ENCODE measurements at regions not wholly inside any gene's neighbourhood (a gene's known extent, or its start where the extent isn't known, plus 50 kb on each side); places are given as distances from the start of the nearest gene placed in this dataset.

- no peak for DNase-seq (ENCODE audit: low spot score)
- Mint-ChIP-seq H3K36me3 (ENCODE audit: low read depth, unreplicated experiment) (no peaks in the 10 kb centered on the region), H3K4me3 (ENCODE audit: unreplicated experiment) (no peak overlapping the region), H3K4me1 (ENCODE audit: unreplicated experiment) (no peaks in the 10 kb centered on the region), H3K27ac (ENCODE audit: unreplicated experiment) (no peak overlapping the region), H3K27me3 (ENCODE audit: unreplicated experiment) (peaks cover 3% of the 10 kb centered on the region), H3K9me3 (ENCODE audit: unreplicated experiment) (no peaks in the 10 kb centered on the region)
- no peak for TF ChIP-seq CTCF (IDR thresholded peaks at IDR 0.05; ENCODE audit: unreplicated experiment)
Observed at GRCh38 chr1:177865807-177866206, 104.1 kb downstream of the SEC16B start.

GRCh38 chr1:177864538-177865305, 105.1 kb downstream of the SEC16B start:
- no peaks in the 10 kb centered on the region for H3K9me3 Mint-ChIP-seq (ENCODE audit: unreplicated experiment)
- no peak overlapping the region for H3K4me3 Mint-ChIP-seq (ENCODE audit: unreplicated experiment)
- TF ChIP-seq CTCF (IDR thresholded peaks at IDR 0.05; ENCODE audit: unreplicated experiment): no peak
- H3K27ac Mint-ChIP-seq (ENCODE audit: unreplicated experiment): no peak overlapping the region
- no peak for DNase-seq (ENCODE audit: low spot score)
- no peaks in the 10 kb centered on the region for H3K36me3 Mint-ChIP-seq (ENCODE audit: low read depth, unreplicated experiment)
- no peaks in the 10 kb centered on the region for H3K4me1 Mint-ChIP-seq (ENCODE audit: unreplicated experiment)
- H3K27me3 Mint-ChIP-seq (ENCODE audit: unreplicated experiment): peaks cover 3% of the 10 kb centered on the region

- DNase-seq (ENCODE audit: low spot score): no peak
- H3K27me3 Mint-ChIP-seq (ENCODE audit: unreplicated experiment): peaks cover 3% of the 10 kb centered on the region
- TF ChIP-seq CTCF (IDR thresholded peaks at IDR 0.05; ENCODE audit: unreplicated experiment): no peak
- no peaks in the 10 kb centered on the region for H3K36me3 Mint-ChIP-seq (ENCODE audit: low read depth, unreplicated experiment)
- H3K4me3 Mint-ChIP-seq (ENCODE audit: unreplicated experiment): no peak overlapping the region
- no peaks in the 10 kb centered on the region for H3K9me3 Mint-ChIP-seq (ENCODE audit: unreplicated experiment)
- no peak overlapping the region for H3K27ac Mint-ChIP-seq (ENCODE audit: unreplicated experiment)
- no peaks in the 10 kb centered on the region for H3K4me1 Mint-ChIP-seq (ENCODE audit: unreplicated experiment)
Observed at GRCh38 chr1:177863796-177864195, 106.1 kb downstream of the SEC16B start.

GRCh38 chr1:177862916-177863315, 106.9 kb downstream of the SEC16B start:
- no peak for TF ChIP-seq CTCF (IDR thresholded peaks at IDR 0.05; ENCODE audit: unreplicated experiment)
- no peaks in the 10 kb centered on the region for H3K9me3 Mint-ChIP-seq (ENCODE audit: unreplicated experiment)
- H3K4me1 Mint-ChIP-seq (ENCODE audit: unreplicated experiment): peaks cover 8% of the 10 kb centered on the region
- no peak overlapping the region for H3K27ac Mint-ChIP-seq (ENCODE audit: unreplicated experiment)
- no peaks in the 10 kb centered on the region for H3K36me3 Mint-ChIP-seq (ENCODE audit: low read depth, unreplicated experiment)
- H3K4me3 Mint-ChIP-seq (ENCODE audit: unreplicated experiment): no peak overlapping the region
- H3K27me3 Mint-ChIP-seq (ENCODE audit: unreplicated experiment): peaks cover 3% of the 10 kb centered on the region
- DNase-seq (ENCODE audit: low spot score): no peak

GRCh38 chr1:177859572-177859971, 110.3 kb downstream of the SEC16B start:
- Mint-ChIP-seq H3K27ac (ENCODE audit: unreplicated experiment) (no peak overlapping the region), H3K9me3 (ENCODE audit: unreplicated experiment) (no peaks in the 10 kb centered on the region), H3K27me3 (ENCODE audit: unreplicated experiment) (peaks cover 3% of the 10 kb centered on the region), H3K4me3 (ENCODE audit: unreplicated experiment) (no peak overlapping the region), H3K36me3 (ENCODE audit: low read depth, unreplicated experiment) (no peaks in the 10 kb centered on the region), H3K4me1 (ENCODE audit: unreplicated experiment) (peaks cover 8% of the 10 kb centered on the region)
- no peak for DNase-seq (ENCODE audit: low spot score)
- no peak for TF ChIP-seq CTCF (IDR thresholded peaks at IDR 0.05; ENCODE audit: unreplicated experiment)
